Astrocyte of the spinal cord (primary cell): ENCODE measurements at regions not wholly inside any gene's neighbourhood (a gene's known extent, or its start where the extent isn't known, plus 50 kb on each side); places are given as distances from the start of the nearest gene placed in this dataset.

Source experiments
- DNase-seq: peaks from one replicate; pipeline ENCODE4 v3.0.0; 2011; ENCODE audit warnings: low read depth, low spot score
- H3K4me3 ChIP-seq: 2 replicates; pipeline ENCODE4 v1.5.1; 2011; ENCODE audit warnings: low read depth, mild to moderate bottlenecking, low read length, moderate library complexity
- CTCF ChIP-seq: IDR thresholded peaks from 2 replicates; pipeline ENCODE4 v1.5.1; 2012; ENCODE audit warnings: low read depth, mild to moderate bottlenecking, low read length, inconsistent platforms
- in situ Hi-C: cut with HindIII; loops from 2 replicates; pipeline ENCODE4 v1.10.0; 2017; ENCODE audit warnings: low sequenced_read_pairs

GRCh38 chr15:96538491-96538890 is 208.0 kb downstream of the NR2F2 start:
- DNase-seq: no peak
- in situ Hi-C loops: no loop called here
- no peak for TF ChIP-seq CTCF
- H3K4me3 ChIP-seq: no peak overlapping the region

GRCh38 chr15:96540283-96540682 is 209.8 kb downstream of the NR2F2 start:
- H3K4me3 ChIP-seq: no peak overlapping the region
- in situ Hi-C loops: no loop called here
- no peak for DNase-seq
- no peak for TF ChIP-seq CTCF

GRCh38 chr15:96542130-96542770 is 211.8 kb downstream of the NR2F2 start:
- in situ Hi-C loops: no loop called here
- TF ChIP-seq CTCF: no peak
- H3K4me3 ChIP-seq: no peak overlapping the region
- no peak for DNase-seq

DNA sequence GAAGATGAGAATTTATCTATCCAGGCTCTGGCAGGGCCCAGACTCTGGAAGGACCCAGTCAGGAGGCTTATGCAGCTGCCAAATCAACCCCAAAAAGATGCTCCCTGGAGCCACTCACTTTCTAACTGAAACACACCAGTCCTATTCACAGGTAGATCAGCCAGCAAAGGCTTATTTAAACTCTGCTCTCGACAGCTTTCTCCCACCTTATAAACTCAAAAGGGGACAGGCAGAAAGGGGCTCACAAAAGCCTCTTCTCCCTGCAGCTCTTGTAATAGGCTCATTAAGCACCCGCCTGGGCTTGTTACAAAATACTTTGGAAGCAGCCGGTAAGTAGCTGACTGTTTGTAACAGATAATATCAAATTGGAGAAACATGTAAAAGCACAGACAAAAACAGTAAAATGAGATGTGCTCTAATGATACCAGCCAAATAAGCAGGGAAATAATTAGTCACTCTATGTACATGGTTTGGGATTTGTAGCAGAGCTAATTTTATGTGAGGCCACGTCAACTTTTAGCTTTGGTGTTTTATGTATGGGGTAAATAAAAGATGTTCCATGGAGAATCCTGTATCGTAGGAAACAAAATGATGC is 213.8 kb downstream of the NR2F2 start:
- in situ Hi-C loops: no loop called here
- DNase-seq: no peak
- no peak overlapping the region for H3K4me3 ChIP-seq
- no peak for TF ChIP-seq CTCF

DNA sequence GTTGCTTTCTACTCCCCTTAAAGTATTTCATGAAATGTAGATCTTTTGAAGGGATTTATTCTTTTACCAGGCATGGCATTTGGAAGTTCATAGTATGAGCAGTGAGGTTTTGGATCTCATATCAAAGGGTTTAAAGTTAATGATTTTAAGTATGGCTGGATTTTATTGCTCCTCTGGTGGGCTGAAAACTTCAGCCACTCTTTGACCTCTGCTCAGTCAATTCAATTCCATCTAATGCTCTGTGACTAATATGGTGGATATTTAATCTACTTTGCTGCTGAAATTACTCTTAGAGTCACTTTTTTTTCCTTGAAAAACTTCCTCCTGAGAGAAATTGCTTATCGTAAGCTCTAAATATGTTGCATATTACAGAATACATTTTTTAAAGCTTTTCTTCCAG is 218.6 kb downstream of the NR2F2 start:
- no peak for DNase-seq
- no peak for TF ChIP-seq CTCF
- H3K4me3 ChIP-seq: no peak overlapping the region
- in situ Hi-C loops: no loop called here

DNA sequence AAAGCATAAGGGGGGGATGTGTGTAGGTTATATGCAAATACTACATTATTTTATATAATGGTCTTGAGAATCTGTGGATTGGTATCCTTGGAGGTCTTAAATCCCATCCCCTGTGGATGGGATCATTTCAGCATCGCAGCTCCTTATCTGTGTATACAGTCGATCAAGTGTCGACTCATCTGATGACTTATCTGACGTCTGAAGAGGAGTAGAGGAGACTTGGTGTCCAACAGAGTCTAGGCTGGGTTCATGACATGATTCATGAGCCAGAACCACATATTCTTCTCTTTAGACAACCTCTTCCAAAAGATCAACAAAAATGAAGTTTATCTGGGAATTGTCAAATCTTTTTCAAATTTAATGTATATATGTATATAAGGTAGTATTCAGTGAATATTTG is 220.7 kb downstream of the NR2F2 start:
- H3K4me3 ChIP-seq: no peak overlapping the region
- TF ChIP-seq CTCF: no peak
- in situ Hi-C loops: no loop called here
- no peak for DNase-seq

DNA sequence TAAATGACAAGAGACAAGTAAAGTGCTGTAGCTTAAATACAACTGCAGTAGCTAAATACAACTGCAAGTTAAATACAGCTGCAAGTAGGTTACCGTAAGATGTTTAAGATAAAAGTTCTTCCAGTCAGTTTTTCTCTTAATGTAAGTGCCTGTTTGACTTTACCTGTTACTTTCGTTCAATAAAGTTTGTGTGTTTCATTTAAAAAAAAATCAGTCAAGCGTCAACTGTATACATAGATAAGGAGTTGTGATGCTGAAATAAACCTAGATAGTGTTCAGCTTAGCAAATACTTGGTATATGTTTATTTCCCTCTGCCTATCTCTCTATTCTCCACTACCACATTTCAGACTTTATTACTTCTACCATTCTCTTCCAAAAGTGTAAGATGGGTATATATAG is 221.2 kb downstream of the NR2F2 start:
- no peak for DNase-seq
- in situ Hi-C loops: no loop called here
- no peak for TF ChIP-seq CTCF
- no peak overlapping the region for H3K4me3 ChIP-seq
